Hematopoietic multipotent progenitor cell treated with erythropoietin and hydrocortisone succinate and interleukin-3 and kit ligand, for 4 days (in vitro differentiated cells): ENCODE measurements at regions not wholly inside any gene's neighbourhood (a gene's known extent, or its start where the extent isn't known, plus 50 kb on each side); places are given as distances from the start of the nearest gene placed in this dataset.

Experiments used
- DNase-seq: peaks from one replicate; pipeline ENCODE4 v3.0.0-alpha.2; 2015

DNA sequence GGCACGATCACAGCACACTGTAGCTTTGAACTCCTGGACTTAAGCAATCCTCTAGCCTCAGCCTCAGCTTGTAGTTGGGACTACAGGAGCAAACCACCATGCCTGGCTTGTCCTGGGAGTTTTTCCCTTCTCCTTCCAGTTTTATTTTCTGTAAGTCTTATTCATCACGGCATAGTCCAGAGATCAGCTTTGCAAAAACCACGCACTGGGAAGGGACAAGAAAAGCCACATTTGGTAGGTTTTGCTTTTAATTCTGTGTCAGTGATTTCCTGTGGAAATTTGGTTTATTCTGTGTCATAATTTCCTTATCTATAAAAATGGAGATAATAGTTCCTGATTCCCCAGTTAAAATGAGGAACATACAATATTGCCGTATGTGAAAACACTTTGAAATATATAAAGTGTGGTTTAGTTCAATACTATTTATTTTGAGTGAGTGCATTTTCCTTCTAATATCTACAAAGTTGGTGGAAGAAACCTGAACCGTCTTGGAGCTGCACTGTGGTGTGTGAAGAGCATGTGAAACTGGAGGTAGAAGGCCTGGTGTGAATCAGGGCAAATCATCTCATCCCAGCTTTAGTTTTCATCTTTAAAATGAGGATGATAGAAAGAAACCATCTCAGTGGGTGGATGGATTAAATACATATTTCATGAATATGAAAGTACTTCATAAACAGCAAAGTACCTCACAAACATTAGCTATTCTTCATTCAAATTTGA, 92.8 kb upstream of the ELL2 start:
- peak; percentile 21 for DNase-seq

DNA sequence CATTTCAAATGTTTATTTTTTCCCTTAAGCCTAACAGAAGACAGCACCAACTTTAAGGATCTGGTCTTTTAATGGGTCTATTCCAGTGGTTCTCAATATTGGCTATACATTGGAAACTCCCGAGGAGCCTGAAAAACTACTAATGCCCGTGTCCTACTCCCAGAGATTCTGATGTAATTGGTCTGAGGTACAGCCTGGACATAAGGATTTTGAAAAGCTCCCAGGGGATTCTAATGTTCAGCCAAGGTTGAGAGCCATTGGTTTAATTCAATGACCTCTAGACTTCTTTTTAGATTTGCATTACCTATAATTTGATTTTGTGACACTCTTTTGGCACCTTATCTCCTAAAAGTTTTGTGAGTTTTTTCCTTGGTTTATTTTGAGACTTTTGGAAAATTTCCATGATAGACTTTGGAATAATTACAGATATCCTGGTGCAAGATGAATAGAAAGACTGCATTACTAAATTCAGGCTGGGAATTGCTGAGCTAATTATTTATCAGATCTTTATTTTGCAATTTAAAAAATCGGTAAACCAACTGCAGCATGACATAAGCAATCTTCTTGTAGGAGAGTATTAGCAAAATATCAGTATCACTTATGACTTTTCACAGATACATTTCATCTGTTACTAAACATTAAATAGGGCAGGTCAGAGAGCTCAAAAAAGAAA, 91.5 kb upstream of the ELL2 start:
- DNase-seq, result no peak

DNA sequence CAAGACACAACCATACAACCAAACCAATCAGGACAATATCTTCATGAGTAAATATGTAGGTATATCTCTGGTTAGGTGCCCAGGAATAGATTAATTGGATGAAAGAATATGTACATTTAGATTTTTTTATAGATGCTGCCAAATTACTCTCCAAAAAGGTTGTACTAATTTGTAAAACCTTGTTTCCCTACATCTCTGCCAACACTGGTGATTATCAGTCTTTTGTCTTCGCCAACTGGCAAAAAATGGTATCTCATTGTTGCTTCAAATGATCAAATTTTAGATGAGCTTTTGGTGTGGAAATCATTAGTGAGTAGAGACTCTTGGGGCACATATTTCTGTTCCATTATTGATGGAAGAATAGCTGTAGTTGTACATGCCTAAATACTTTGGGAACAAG, 90.7 kb upstream of the ELL2 start:
- no peak for DNase-seq

DNA sequence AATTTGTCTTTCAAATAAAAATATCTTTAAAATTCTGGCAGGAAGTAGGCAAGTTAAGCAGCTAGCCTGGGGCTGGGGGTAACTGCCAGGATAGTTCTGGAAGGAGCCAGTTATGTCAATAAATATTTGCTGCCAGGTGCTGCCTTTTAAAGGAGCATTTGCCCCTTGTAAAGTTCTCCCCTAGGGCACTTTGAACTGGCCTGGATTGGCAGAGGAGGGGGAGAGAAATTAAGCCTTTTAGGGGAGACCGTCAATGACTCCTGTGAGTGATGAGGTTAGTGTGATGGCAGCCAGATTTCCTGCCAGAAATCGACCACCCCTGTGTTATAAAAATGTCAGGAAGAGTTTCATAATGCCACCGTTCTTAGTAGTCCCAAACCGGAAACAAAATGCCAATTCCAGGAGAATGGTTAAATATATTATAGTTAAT, 89.8 kb upstream of the ELL2 start:
- no peak for DNase-seq

DNA sequence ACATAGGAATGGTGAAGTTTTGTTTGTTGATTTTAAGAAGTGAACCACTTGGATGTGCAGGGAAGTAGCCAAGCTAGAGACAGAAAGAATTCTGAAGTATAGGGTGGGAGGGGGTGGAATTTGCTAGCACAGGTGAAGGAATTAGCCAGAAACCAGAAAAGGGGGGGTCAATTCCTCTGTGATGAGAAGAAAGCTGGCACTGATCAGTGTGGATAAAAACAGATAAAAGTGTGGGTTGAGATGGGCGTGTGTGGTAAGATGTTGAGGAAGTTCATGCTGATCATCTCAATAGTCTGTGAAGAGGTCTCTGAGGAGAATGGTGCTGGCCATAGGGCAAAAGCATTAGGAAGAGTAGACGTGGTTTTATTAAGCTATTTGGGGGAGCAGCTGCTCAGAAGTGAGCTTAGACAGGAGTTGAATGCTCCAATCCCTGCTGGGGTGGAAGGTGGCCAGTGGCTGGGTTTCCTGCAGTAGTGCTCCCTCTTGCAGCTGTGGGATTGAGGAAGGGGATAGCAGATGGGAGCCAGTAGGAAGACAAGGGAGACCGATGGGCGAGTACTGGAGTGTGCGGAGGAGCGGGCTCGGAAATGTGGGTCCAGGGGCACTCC, 88.7 kb upstream of the ELL2 start:
- peak; percentile 48 for DNase-seq

DNA sequence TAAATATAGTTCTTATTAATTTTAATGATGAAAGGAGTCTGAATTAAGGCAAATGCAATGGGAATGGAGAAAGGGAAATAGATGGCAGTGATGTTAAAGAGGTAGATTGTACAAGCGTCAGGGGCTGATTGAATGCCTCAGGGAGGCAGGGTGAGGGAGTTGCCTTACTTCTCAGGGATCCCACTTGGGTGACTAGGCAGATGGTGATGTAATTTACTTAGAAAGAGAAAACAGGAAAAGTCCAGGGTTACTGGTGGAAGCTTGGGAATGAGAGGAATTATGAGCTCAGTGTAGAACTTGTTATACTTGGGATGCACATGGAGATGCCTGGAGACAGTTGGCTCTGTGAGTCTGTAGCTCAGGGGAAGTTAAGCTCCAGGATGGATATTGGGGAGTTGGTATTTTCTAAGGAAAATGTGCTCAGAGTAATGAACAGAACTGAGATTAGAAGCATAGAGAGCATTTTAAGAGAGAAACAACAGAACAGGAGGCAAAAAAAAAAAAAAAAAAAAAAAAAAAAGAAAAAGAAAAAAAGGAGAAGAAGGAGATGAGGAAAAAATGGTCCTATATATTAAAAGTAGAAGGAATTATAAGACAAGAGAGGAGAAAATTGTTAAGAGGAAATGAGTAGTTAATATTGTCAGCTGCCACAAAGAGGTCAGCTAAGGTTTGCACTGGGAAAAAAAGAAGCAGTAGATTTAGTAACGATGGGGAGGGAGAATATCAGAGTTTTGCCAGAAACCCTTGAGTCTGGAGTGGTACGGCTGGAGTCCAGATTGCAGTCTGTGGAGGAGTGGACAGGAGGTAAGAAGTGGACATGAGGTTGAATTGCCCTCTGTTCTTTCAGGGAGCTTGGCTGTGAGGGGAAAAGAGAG, 88.0 kb upstream of the ELL2 start:
- DNase-seq, result no peak

DNA sequence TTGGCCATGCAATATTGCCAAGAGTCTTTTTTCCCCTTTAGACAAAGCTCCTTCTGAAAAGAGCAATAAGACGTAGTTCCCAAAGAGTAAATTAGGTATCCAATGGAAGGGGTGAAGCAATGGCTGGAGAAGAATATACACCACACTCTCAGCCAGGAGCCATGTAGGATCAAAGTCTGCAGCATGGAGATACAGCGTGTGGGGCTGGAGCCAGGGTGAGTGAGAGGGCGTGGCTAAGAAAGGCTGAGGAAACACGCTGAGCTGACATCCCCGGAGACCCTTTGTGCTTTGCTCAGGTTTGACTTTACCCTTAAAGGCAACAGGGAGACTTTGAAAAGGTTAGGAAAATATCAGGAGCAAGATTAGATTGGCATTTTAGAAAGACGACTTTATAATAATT, 87.1 kb upstream of the ELL2 start:
- no peak for DNase-seq

DNA sequence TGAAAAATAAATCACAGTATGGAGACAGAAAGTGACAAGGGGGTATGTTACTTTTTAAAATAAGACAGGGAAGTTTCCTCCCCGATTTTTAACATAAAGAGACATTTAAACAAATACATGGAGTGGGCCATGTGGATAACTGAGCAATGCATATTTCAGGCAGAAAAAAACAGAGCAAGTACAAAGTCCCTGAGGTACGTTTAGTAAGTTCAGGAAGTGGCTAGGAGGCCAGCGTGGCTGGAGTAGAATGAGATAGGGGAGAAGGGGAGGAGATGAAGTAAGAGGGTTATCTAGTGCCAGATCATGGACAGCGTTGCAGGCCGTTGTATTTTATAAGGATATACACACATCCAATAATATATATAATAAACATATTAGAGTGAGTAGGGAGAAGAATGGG, 84.2 kb upstream of the ELL2 start:
- DNase-seq, result no peak

DNA sequence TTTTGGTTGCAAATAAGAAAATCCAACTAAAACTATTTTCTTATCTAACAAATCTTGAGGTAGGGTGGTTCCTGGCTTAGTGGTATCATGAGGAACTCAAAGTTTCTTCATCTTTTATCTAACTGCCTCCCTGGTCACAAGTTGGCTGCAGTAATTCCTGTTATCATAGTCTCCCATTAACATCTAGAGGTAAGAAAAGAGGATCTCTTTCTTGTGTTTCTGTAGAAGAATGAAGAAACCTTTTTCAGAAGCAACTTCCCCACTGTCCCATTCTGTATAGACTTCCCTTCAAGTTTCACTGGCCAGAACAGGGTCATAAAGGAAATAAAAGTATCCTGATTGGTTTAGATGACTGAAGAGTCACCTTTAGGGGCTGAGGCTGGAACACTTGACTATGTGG, 81.8 kb upstream of the ELL2 start:
- DNase-seq, result peak; percentile 54

DNA sequence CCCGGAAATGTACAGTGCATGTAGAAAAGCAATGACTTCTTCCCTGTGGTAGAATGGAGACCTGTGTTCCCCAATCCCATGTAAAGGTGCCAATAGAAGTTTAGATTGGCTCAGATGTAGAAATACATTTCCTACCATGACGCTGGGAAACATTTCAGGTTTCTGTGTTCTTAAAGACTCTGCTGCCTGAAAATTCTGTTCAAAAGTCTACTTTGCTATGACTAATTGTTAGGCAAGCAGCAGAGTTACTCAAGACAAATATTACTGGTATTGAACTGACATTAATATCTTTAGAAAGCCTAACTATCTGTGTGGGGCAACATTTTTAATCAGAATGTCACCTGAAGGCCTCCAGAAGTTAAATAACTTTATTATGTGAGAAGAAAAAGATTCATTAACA, 75.5 kb upstream of the ELL2 start:
- no peak for DNase-seq

DNA sequence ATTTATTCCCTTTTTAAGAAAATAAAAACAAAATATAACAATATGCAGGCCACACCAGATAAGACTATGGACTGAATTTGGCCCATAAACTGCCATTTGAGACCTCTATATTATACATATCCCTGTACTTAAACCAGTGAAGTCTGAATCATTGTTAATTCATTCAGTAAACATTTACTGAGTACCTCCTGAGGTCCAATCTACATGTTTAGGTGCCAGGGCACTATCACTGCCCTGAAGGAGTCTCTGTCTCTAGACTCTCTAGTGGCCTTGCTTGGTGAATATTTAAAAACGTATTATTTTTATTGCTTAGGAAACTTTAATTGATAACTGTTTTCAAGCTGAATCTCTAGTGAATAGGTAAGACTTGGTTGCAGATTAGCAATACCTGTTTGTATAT, 74.7 kb upstream of the ELL2 start:
- no peak for DNase-seq

DNA sequence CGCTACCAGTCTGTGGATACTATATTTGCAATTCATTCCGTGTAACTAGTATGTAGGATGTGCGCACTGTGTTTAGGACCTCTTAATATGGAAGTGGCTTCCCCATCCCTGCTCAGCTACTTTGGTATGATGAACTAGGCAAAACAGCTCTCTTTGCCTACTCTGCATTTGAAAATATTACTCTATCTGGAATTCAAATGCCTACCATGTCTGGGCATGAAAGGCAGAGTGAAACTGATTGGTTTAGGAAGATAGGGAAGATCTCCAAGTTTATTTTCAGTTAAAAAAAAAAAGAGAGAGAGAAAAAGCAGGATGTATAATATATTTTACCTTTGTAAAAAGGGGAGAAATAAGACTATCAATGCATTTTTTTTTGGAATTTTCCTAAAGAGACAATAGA, 74.1 kb upstream of the ELL2 start:
- no peak for DNase-seq

DNA sequence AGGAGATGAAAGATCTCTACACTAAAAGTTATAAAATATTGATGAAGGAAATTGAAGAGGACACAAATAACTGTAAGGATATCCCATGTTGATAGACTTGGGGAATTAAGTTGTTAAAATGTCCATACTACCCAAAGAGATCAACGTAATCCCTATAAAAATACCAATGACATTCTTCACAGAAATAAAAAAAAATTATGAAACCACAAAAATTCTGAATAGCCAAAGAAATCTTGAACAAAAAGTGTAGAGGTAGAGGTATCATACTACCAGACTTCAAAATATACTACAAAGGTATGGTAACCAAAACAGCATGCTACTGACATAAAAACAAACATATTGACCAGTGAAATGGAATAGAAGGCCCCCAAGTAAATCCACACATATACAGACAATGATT, 71.5 kb upstream of the ELL2 start:
- DNase-seq, result no peak

DNA sequence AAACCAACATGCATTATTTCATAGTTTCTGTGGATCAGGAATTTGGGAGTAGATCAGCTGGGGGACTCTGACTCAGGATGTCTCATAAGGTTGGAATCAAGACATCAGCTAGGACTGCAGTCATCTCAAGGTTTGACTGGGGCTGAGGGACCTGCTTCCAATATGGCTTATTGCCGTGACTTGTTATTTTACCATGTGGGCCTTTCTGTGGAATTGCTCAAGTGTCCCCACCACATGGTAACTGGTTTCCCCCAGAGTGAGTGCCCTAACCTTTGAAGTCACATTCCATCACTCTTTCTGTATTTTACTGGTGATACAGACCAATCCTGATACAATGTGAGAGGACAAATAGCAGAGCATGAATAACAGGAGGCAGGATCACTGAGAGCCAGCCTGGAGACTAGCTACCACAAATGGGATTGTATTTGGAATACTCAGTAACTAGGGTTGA, 70.2 kb upstream of the ELL2 start:
- no peak for DNase-seq

DNA sequence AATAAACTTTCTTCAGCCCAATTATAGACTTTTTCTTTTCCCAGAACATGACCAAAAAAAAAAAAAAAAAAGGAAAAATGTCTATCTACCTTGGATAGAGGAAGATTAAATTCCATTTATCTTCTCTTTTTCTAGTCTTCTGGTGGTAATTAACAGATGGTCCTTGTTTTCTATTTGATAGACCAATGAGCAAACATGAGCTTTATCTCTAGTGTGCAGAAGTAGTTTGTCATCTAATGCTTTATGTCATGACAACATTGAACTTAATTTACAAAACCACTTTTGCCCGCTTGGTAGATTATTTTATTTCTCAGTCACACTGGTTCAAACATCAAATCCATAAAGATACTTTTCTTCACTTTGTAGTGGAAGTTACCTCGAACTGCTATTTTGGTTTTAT, 69.5 kb upstream of the ELL2 start:
- DNase-seq, result peak; percentile 59

DNA sequence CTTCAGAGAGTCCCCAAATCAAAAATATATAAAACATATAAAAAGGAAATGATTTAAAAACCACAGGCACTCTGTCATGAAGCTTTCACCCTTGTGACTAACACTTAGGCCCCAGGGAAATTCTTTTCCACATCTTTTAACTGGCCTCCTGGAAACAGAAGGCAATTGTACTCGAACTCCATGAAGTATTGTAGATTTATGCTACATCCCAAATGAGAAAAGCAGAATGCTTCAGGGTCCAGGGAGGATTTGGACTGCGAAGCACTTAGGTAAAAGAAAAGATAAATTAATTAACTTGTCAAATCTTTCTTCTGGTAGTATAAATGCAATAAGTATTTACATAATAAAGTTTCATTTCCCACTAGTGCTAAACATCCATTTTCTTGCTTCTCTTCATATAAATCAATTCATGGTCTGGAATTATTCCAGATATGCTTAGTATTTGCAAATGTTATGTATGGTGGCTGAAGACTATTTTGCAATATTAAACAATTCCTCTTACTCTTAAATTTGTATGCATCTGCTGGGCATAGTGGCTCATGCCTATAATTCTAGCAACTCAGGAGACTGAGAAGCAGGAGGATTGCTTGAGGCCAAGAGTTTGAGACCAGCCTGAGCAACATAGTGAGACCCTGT, 64.9 kb upstream of the ELL2 start:
- no peak for DNase-seq

DNA sequence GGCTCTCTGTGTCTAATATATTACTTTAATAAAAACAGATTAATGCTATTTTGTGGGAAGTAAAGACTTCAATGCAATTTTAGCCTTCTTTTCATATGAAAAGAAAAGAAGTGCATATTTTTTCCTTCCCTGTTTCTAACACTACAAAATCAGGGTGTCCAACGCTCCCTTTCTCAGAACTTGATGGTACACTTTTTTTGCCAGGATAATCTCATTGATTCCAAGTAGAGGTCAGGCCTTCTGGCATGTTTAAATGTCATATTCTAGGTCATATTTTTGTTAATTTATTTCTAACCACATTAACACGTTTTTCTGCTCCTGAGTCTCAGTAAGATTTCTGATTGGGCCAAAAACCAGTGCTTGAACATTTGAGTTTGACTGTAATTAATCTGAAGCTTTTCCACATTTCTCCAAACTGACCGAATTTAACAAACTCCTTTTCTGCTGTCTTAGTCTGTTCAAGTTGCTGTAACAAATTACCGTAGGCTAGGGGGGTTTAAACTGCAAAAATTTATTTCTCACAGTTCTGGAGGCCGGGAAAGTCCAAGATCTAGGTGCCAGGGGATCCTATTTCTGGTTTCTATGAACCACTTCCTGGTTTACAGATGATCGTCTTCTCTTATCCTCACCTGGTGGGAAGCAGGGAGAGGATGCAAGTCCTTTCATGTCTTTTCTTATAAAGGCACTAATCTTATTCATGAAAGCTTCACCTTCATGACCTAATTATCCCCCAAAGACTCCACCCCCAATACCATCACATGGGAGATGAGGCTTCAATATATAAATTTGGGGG, 63.2 kb upstream of the ELL2 start:
- no peak for DNase-seq

DNA sequence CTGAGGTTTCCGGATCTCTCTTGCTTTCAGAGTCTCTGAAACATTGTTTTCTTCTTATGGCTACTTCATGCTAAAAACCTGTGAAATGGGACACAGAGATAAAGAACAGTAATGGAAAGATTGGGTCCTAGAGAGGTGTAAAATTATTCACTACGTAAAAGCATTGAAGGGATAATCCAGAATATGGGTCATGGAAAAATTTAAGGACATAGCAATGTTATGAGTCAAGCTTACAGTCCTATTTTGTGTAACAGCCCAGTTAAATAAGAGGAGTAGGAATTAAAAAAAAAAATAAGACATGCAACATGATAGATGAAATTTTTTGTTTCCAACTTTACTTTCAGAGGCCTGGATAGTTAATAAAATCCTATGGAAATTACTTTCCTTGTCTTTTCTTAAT, 61.9 kb upstream of the ELL2 start:
- DNase-seq, result no peak

DNA sequence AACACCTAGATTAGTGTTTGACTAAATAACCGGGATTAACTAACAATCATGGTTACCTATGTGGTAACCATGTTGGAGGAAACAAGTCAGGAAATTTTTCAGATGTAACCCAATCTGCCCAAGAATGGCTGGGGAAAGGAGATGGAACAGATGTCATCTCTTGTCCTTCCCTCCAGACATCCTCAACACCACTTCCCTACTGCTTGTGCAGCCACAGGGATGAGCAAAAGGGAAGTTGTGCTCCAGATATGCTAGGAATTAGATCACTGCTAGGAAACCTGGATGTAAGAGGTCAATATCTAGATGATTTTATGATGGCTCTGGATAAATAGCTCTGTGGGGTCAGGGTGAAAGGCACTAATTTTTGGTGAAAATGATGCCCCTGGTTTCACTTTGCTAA, 61.3 kb upstream of the ELL2 start:
- no peak for DNase-seq

DNA sequence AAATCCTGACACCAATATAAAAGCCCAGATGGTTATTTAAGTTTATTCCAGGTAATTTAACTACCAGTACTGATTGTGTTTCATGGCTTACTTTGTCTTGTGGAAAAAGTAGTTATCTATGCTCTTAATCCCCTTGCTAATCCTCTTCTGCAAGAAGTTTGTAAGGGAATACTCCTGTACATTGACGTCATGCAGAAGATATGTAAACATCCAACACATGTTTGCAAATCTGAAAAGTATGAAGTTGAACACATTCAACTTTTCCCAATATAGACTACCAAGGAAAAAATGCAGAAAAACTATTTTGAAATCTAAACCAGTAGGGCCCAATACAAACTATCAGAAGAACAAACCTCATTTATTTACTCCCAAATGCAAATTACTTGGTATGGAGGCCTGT, 56.3 kb upstream of the ELL2 start:
- no peak for DNase-seq

DNA sequence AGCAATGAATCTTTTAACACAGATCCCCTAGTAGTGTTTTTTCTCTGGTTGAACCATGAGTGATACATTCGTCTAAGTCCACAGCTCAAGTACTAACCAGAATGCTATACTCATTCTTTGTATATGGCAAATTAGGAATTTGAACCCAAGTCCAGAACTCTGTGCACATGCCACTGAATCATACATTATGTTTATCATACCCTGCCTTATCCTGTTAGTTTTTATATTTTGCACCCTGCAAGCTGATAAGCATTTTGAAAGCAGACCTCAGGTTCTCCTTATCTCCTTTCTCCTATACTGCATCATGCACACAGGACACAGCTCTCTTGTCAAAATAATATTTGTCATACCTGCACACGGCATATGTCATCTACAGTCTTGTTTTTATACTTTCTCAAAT, 54.6 kb upstream of the ELL2 start:
- DNase-seq, result peak; percentile 47

DNA sequence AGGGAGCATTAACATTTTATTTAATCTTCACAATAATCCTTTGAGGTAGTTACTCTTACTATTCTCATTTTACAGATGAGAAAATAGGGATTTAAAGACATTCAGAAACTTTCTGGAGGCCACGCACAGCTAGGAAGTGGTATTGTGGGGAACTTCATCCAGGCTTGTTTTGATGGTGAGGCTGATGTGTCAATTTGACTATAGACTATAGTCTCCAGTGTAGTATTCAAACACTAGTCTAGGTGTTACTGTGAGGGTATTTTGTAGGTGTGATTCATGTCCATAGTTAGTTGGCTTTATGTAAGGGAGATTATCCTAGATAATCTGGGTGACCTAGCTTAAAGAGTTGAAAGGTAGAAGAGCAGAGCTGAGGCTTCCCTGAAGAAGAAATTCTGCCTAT, 54.1 kb upstream of the ELL2 start:
- no peak for DNase-seq
